Spleen (tissue), 7 donors: ENCODE measurements at regions not wholly inside any gene's neighbourhood (a gene's known extent, or its start where the extent isn't known, plus 50 kb on each side); places are given as distances from the start of the nearest gene placed in this dataset.

Experiments used
- POLR2A ChIP-seq, 3 donors: fragments of 450-650 bp; IDR thresholded peaks; one replicate each; pipeline ENCODE4 v1.5.1; 2017; ENCODE audit warnings: antibody characterized with exemption in 3 of 3, mild to moderate bottlenecking in 1 of 3
- POLR2AphosphoS5 ChIP-seq, 3 donors: sonication (generic); formaldehyde crosslinking; IDR thresholded peaks; one replicate each; pipeline ENCODE4 v1.5.1; 2017; ENCODE audit warnings: antibody characterized with exemption in 3 of 3
- TF ChIP-seq, protein P1 (sequence below), 11 experiments: fragments of 200-600 bp in 7 of 11; fragments of 450-650 bp in 4 of 11; sonication (generic) in 4 of 11; IDR thresholded peaks in 8 of 11; conservative IDR thresholded peaks in 3 of 11; 1 replicate in 7 of 11; 2 replicates in 4 of 11; pipeline versions ENCODE4 v1.4.0 to v1.8.0; 2016 to 2021; ENCODE audit warnings: antibody characterized with exemption in 11 of 11, inconsistent platforms in 4 of 11, mild to moderate bottlenecking in 1 of 11
- donor health status: DM: no; HTN: no; CAD: no; lungs with moderate emphysema.
- donor health status: DM: no; HTN: no; CAD: no.
- donor health status: DM: no; HTN: no; CAD: no.

DNA sequence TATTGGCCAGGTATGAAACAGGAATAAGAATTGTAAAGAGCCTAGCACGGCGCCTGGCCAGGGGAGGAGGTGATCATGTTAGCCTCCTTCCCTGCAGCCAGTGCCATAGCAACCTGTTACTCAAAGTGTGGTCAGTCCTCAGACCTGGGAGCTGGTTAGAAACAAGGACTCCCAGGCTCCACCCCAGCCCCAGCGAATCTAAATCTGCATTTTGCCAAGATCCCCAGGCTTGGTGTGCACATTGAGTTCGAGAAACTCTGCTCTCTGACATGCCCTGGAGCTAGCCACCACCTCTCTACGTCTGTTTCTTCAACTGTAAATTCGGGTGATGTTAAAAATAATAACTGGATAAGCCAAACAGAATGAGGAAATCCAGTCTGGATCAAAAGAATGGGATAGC, 56.1 kb upstream of the ALX4 start:
- no peak for TF ChIP-seq POLR2A (IDR thresholded peaks at IDR 0.05)
- TF ChIP-seq, protein P1, sequence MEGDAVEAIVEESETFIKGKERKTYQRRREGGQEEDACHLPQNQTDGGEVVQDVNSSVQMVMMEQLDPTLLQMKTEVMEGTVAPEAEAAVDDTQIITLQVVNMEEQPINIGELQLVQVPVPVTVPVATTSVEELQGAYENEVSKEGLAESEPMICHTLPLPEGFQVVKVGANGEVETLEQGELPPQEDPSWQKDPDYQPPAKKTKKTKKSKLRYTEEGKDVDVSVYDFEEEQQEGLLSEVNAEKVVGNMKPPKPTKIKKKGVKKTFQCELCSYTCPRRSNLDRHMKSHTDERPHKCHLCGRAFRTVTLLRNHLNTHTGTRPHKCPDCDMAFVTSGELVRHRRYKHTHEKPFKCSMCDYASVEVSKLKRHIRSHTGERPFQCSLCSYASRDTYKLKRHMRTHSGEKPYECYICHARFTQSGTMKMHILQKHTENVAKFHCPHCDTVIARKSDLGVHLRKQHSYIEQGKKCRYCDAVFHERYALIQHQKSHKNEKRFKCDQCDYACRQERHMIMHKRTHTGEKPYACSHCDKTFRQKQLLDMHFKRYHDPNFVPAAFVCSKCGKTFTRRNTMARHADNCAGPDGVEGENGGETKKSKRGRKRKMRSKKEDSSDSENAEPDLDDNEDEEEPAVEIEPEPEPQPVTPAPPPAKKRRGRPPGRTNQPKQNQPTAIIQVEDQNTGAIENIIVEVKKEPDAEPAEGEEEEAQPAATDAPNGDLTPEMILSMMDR (IDR thresholded peaks at IDR 0.05 in 8 of 11, conservative IDR thresholded peaks at IDR 0.05 in 3 of 11): no peak
- TF ChIP-seq POLR2AphosphoS5 (IDR thresholded peaks at IDR 0.05): no peak
